ENCODE measurements at regions not wholly inside any gene's neighbourhood (a gene's known extent, or its start where the extent isn't known, plus 50 kb on each side); places are given as distances from the start of the nearest gene placed in this dataset.

- ATAC-seq (no peak), DNase-seq (ENCODE audit: missing footprints) (no peak)
- intact Hi-C loops (cut with DNase I), result no loop called here
These were observed 66.5 kb upstream of the IRX3 start for GRCh38 chr16:54353097-54353496.

DNA sequence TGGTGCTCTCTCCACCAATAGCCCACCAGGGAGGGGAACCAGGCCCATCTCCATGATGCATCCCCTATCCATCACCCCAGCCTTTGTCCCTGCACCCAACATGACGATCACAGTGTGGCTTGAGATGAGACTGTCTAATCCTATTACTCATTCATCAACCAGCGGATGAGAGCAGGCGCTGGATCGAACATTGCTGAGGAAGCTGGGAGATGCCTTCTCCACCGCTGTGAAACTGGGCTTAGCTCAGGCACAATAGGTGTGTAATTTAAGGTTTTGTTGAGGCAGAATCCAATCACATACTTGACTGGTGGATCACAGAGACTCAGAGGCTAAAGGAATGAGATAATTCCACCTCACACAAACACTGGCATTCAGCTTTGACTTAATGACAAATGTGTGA, 64.6 kb upstream of the IRX3 start:
- DNase-seq (ENCODE audit: missing footprints) (no peak), ATAC-seq (no peak)
- intact Hi-C loops (cut with DNase I), result no loop called here

- ATAC-seq (no peak), DNase-seq (ENCODE audit: missing footprints) (no peak)
- intact Hi-C loops (cut with DNase I), result no loop called here
These were observed 61.4 kb upstream of the IRX3 start for GRCh38 chr16:54347961-54348360.

GRCh38 chr16:54346041-54346440, 59.5 kb upstream of the IRX3 start:
- ATAC-seq, result no peak
- intact Hi-C loops (cut with DNase I), result no loop called here
- DNase-seq (ENCODE audit: missing footprints), result no peak

- DNase-seq (ENCODE audit: missing footprints) (no peak), ATAC-seq (no peak)
- intact Hi-C loops (cut with DNase I), result no loop called here
These were observed 58.4 kb upstream of the IRX3 start for GRCh38 chr16:54344646-54345630.

GRCh38 chr16:54342966-54343365, 56.4 kb upstream of the IRX3 start:
- intact Hi-C loops (cut with DNase I), result no loop called here

GRCh38 chr16:54341892-54342776, 55.5 kb upstream of the IRX3 start:
- ATAC-seq (no peak), DNase-seq (ENCODE audit: missing footprints) (no peak)
- intact Hi-C loops (cut with DNase I), result no loop called here

More at GRCh38 chr16:54342966-54343365, 56.4 kb upstream of the IRX3 start:
- DNase-seq (ENCODE audit: missing footprints), result no peak
- ATAC-seq, result no peak

GRCh38 chr16:54340531-54340930, 53.9 kb upstream of the IRX3 start:
- intact Hi-C loops (cut with DNase I), result no loop called here
- no peak for DNase-seq (ENCODE audit: missing footprints)
- no peak for ATAC-seq

DNA sequence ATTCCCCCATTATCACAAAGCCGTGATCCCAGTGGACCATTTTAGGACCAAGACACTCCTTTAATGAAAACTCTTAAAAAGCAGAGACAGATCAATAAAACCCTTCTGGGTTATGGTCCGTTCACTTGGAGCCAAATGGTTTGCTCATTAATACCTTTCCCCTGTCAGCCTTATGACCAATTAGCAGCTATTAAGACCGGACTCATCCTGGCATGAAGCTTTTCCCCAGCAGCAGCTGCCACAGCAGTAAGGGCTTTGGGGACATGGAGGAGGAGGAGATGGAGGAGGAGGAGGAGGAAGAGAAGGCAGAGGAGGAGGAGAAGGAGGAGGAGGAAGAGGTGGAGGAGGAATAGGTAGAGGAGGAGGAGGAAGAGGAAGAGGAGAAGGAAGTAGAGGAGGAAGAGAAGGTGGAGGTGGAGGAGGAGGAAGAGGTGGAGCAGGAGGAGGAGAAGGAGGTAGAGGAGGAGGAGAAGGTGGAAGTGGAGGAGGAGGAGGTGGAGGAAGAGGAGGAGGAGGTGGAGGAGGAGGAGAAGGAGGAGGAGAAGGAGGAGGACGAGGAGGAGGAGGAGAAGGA, 50.1 kb upstream of the IRX3 start:
- DNase-seq (ENCODE audit: missing footprints) (no peak), ATAC-seq (no peak)
- intact Hi-C loops (cut with DNase I), result no loop called here

All from Right ventricle myocardium inferior (tissue), 1 donor.